GM21737 (cell line): ENCODE measurements at regions not wholly inside any gene's neighbourhood (a gene's known extent, or its start where the extent isn't known, plus 50 kb on each side); places are given as distances from the start of the nearest gene placed in this dataset.

Experiments used
- ATAC-seq: cut with Tn5 transposase; IDR thresholded peaks from one replicate; pipeline ENCODE4 v1.9.1; 2021; ENCODE audit warnings: mild to moderate bottlenecking, moderate library complexity; ENCODE audit not compliant: unreplicated experiment

GRCh38 chr7:25496476-25497368, 268.4 kb upstream of the NPVF start:
- peak; percentile 80 for ATAC-seq

GRCh38 chr7:25500393-25500921, 272.2 kb upstream of the NPVF start:
- ATAC-seq = no peak

GRCh38 chr7:25503306-25503705, 275.0 kb upstream of the NPVF start:
- no peak for ATAC-seq

- ATAC-seq = no peak
Measured at GRCh38 chr7:25512061-25512687, 283.9 kb upstream of the NPVF start.

GRCh38 chr7:25515633-25516275, 287.5 kb upstream of the NPVF start:
- ATAC-seq = no peak

GRCh38 chr7:25517906-25518305, 289.6 kb upstream of the NPVF start:
- ATAC-seq = no peak

GRCh38 chr7:25520017-25520416, 291.7 kb upstream of the NPVF start:
- ATAC-seq = no peak

- no peak for ATAC-seq
Measured at GRCh38 chr7:25520516-25520915, 292.2 kb upstream of the NPVF start.

- ATAC-seq = no peak
Measured at GRCh38 chr7:25521236-25521635, 292.9 kb upstream of the NPVF start.

GRCh38 chr7:25522727-25523126, 294.4 kb upstream of the NPVF start:
- ATAC-seq = no peak

- no peak for ATAC-seq
Measured at GRCh38 chr7:25527665-25528170, 299.4 kb upstream of the NPVF start.

GRCh38 chr7:25529320-25529719, 301.0 kb upstream of the NPVF start:
- no peak for ATAC-seq

GRCh38 chr7:25536851-25537250, 308.6 kb upstream of the NPVF start:
- no peak for ATAC-seq

GRCh38 chr7:25537662-25538375, 309.5 kb upstream of the NPVF start:
- no peak for ATAC-seq

GRCh38 chr7:25541094-25541821, 313.0 kb upstream of the NPVF start:
- no peak for ATAC-seq

GRCh38 chr7:25541877-25542276, 313.6 kb upstream of the NPVF start:
- no peak for ATAC-seq

GRCh38 chr7:25543210-25543609, 314.9 kb upstream of the NPVF start:
- ATAC-seq = no peak

GRCh38 chr7:25543798-25544197, 315.5 kb upstream of the NPVF start:
- ATAC-seq = no peak

GRCh38 chr7:25544254-25544653, 316.0 kb upstream of the NPVF start:
- ATAC-seq = no peak
